MV-4-11 (cell line): ENCODE measurements at regions not wholly inside any gene's neighbourhood (a gene's known extent, or its start where the extent isn't known, plus 50 kb on each side); places are given as distances from the start of the nearest gene placed in this dataset.
A peak's percentile ranks its signal among the peaks of the same experiment; 100 is the strongest.
"Not testable (repeated sequence)": the region's sequence is repeated elsewhere in the genome, so short reads cannot be mapped to it uniquely, and the experiment has no call there.

Experiments used
- DNase-seq: peaks from one replicate; lab custom pipeline; 2025; lab: John Stamatoyannopoulos, UW

DNA sequence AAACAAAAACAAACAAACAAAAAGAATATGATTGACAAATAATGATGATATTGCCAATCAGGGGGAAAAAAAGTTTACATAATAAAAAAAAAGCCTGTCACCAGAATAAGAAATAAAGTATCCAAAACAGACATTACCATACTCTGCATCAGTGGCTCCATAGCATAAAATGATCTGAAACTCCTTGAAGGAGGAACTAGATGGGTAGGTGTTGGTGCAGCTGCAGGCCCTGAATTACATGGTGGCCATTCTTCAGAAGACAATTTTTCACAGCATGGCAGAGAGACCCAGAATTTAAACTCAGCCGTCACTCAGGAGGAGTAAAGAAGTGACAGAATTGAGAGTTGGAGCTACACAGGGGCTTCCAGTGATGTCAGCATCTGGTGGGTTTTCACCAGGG, 60.2 kb downstream of the GLUL start:
- peak; percentile 54 for DNase-seq

DNA sequence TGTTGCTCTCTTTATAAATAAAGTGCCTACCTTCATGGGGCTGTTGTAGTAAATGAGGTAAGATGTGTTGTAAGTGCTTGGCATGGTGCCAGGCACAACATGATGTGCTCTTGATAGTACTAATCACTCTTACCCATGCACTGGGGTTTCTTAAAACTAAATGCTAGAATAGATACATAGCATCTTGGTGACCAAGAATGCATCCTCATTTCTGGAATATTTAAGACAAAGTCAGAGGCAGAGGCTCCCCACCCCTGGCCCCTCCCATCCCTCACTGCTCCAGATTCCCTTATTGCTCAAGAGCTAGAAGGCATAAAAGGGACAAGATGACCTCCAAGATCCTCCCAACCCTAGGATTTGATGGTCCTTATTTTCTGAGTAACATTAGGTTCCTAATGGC, 61.3 kb downstream of the GLUL start:
- peak; percentile 4 for DNase-seq

DNA sequence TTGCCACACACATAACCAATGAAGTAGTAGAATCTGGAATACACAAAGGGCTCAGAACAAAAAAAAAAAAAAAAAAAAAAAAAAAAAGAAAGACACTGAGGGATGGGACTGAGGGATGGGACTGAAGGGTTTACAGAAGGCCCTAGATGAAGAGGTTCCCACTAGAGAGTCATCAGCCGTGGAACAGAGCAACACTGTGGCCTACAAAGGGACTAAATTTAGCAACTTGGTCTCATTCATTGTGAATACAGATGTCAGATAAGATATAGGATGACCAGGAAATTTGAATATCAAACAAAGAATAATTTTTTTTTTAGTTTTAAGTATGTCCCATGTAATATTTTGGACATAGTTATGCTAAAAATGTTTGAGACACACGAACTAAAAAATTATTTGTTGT, 62.1 kb downstream of the GLUL start:
- no peak for DNase-seq

DNA sequence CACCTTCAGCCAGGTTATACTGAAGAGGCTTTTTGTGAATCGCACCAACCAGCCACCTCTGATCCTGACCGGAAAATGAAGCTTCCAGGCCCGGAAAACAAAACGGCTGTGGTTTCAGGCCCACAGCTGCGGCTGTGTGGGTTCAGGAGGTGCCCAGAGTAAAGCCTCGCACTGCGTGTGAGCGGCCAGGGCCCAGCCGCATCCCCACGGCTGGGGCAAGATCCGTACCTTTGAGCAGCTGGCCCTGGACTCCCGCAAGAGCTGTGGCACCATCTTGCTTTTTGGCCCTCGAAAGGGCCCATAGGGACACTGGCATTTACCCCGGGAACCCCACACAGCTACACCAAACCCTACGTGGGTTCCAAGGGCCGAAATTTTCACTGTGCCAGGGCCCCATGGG, 63.0 kb downstream of the GLUL start:
- DNase-seq, result no peak

DNA sequence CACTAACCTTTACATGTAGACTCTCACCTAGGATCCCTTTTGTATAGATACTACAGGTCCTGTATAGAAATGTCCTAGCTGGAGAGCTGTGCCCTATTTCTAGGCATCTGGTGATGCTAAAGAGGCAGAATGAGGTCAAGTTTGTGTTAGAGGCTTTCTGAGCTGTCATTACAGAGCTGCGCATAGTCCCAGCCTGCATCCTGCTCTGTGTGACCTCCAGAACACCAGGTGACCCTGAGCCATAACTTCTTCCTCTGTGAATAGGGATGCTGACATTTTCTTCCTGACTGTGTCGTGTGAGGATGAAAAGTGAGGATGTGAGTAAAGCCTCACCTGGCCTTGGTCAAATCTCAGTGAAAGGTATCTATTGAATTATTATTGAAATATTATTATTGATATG, 66.3 kb downstream of the GLUL start:
- no peak for DNase-seq

DNA sequence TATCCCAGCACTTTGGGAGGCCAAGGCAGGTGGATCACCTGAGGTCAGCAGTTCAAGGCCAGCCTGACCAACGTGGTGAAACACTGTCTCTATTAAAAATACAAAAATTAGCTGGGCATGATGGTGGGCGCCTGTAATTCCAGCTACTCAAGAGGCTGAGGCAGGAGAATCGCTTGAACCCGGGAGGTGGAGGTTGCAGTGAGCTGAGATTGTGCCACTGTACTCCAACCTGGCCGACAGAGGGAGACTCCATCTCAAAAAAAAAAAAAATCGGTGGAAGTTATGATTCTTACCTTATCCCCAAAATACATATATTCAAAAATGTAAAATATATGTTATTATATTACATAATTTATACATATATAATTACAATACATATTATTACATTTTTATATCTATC, 70.1 kb downstream of the GLUL start:
- not testable (repeated sequence) for DNase-seq

DNA sequence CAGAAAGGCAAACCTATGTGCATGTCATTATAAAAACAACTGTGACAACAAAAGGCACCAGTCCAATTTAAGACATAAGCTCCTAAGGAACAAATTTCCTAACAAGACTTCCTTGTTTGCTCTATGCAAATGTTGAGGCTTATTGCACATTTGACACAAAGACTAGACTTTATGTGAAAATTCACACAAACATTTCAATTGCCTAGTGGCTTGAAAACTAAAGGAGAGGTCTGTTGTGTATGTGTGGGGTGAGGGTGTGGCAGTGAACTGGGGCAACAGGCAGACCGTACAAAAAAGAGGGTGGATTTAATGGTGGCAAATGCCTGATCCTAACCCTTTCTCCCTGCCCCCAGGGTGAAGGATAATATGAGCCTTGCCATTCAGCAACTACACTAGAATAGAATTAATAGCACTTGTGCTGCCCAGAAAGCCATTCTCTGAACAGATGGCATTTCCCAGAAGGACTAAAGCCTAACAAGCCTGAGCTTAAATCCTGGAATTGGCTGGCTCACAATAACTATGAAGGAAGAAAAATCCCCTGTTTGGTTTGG, 73.9 kb downstream of the GLUL start:
- peak; percentile 10 for DNase-seq

DNA sequence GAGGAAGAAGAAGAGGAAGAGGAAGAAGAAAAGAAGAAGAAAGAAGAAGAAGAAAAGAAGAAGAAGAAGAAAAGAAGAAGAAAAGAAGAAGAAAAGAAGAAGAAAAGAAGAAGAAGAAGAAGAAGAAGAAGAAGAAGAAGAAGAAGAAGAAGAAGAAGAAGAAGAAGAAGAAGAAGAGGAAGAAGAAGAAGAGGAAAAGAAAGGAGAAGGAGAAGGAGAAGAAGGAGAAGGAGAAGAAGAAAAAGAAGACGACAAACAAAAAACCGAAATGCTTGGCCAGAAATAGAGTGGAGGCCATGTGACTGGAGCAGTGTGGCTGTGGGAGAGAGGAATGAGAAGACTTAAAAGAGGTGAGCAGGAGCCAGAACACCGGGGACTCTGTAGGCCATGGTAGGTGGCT, 75.1 kb downstream of the GLUL start:
- DNase-seq, result not testable (repeated sequence)

DNA sequence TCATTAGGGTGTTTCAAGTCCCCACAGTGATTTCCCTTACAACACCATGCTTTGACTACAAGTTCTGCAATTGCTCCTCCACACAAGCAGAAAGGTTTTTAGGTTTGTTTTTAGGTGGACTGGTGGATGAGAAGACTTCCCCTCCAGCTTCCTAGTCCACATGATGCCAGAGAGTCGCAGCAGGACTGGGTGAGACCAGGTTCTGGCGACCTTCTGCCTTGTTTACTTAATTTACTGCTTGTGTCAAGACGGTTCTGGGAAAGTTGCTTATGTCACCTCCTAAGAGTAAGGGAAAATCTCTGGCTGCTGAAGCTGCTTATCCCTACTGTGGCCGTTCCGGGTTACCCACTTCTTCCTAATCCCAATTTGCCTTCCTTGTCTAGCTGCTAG, 76.4 kb downstream of the GLUL start:
- DNase-seq, result no peak

DNA sequence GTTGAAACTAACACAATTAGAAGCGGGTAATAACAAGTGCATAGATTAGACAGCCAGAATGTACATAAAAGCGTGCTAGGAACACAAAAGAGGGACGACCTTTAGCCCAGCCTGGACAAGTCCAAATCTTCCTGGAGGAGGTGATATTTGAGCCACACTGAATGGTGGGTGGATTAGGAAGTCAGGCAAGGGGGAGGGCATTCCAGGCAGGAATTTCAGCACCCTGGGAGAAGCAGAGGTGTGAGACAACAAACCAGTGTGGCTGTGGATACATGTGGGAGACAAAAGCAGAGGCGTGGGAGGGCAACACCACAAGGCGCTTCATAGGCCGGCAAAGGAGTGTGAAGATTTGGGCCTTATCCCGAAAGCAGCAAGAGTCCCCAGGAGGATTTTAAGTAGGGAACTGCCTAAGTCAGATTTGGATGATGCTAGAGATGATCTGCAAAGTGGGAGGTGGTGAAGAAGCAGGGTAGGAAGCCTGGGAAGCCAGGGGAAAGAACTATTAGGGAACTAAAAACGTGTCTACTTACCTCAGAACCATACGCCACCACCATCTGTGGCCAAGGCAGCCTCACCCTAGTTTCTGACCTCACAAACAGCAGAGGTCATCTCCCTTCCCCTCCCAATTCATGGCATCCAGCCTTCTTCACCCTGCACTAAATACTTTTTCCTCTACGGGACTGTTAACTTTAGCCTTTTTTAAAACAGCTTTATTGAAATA, 81.8 kb downstream of the GLUL start:
- DNase-seq, result no peak

DNA sequence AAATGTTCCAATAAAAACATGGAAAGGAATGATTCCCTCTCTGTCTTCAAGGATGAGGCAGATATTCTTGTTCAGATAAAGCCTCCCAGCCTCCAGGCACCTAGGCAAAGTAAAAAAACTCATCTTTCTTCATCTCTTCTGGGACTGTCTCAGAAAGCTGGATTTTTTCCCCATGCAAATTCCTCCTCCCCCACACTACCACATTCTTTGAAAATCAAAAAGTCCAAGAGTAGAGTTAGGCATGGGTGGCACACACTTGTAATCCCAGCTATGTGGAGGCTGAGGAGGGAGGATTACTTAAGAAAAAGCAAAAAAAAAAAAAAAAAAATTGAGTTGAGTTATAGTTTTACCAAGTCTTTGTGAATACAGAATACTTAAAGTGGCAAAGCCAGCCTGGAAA, 82.8 kb downstream of the GLUL start:
- no peak for DNase-seq

DNA sequence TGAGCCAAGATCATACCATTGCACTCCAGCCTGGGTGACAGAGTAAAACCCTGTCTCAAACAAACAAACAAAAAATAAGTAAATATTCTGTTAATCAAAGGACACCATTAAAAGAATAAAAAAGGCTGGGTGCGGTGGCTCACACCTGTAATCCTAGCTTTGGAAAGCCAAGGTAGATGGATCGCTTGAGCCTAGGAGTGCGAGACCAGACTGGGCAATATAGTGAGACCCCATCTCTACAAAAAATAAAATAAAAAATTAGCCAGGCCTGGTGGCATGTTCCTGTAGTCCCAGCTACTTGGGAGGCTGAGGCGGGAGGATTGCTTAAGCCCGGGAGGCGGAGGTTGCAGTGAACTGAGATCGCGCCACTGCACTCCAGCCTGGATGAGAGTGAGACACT, 84.1 kb downstream of the GLUL start:
- DNase-seq, result peak; percentile 2

DNA sequence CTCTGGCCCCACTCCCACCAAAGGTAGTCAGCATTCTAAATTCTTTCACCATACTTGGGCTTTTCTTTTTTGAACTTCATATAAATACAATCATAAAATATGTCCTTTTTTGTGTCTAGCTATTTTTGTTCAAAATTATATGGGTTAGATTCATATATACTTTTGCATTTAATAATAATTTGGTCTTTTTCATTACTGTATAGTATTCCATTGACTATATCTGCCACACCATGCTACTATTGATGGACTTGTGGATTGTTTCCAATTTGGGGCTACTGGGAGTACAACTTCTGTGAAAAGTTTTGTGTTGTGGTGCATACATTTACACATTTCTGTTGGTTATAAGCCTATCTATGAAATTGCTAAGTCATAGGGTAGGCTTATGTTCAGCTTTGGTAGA, 85.7 kb downstream of the GLUL start:
- no peak for DNase-seq

DNA sequence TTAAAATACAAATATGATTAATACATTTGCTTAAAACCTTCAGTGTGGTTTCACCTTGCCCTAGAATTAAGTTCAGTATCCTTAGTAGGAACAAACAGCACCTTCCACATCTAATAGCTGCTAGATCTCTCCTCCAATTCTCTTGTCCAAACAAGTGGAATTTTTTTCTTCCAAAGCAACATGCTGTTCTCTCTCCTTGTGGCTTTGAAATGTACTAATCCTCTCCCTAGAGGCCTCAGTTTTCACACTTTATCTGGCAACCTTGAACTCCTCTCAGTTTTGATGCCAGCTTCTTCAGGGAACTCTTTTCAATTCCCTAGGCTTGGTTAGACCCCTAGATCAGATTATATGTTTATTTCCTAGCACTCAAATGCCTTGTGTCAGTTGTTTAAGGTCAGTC, 87.0 kb downstream of the GLUL start:
- no peak for DNase-seq

DNA sequence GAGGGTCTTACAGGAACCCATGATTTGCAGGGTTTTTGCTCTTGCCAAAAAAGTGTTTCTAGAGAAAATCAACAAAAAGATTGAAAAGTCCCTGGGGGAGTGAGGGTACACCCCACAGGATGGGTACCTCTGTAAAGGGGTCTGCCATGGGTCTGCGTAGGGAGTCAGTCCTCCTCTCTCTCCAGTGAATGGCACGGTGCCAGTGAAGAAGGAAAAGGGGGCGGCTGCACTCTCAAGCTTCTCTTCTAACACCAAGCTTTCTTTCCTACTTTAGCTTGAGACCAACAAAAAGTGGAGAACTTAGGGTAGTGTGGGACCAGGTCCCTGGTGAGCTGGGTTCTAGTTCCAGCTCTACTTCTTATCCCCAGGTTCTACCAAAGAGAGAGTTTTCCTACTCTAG, 87.4 kb downstream of the GLUL start:
- DNase-seq, result peak; percentile 14

DNA sequence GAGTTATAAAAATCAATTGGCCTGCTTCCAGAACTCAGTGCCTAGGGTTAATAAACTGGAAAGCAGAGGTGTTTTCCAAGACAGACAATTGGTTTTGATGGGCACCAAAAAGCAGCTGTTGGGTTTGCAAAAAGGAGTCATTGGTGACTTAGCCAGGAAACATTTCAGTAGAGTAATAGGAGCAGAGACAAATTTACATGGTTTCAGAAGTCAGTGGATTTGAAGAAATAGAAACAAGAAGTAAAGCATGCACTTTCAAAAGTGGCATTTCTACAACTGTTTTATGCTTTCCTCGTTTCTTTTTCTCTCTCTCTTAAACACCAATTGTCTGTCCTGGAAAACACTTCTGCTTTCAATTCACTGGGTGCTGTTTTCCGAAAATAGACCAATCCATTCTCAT, 87.8 kb downstream of the GLUL start:
- peak; percentile 88 for DNase-seq

DNA sequence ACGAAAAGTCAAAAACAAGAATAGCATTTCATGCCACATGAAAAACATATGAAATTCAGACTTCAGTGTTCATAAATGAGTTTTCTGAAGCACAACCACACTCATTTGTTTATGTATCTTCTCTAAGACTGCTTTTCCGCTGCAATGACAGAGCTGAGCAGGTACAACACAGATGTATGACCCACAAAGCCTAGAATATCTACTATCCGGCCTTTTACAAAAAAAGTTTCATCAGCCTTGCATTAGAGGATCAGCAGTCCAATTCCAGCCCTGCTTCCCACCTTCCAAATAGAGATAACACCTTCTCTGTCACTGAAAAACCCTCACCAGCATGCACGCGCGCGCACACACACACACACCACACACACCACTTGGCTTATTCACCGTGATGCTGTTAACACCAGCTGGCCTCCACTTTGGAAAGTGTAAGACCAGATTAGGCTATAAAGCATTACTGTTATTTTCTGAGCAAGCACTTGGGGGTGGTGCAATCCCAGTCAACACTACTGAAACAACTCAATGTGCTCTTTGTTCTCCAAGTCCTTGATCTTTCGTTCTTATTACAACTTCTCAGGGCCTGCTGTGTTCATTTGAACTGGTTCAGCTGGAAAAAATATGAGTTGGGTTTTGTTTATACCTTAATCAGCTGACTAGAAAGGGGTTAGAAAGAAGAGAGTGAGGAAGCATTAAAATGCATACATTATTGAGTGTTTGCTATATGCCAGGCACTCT, 90.0 kb downstream of the GLUL start:
- peak; percentile 83 for DNase-seq

DNA sequence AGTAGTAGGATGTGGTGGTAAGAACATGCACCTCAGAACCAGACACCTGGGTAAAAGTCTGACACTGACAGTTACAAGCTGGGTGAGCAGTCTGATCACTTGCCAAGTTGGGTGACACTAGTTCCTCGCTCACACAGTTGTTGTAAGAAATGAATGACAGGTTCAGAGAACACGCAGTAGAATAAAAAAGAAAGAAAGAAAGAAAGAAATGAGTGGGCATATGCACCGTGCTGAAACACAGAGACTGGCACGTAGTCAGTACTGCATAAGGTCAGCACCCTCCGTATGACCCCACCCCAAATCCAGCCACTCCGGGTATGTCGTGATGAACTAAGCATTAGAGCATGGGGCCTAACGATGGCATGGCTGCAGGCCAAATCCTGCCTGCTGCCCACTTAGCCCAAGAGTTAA, 90.6 kb downstream of the GLUL start:
- DNase-seq, result no peak

DNA sequence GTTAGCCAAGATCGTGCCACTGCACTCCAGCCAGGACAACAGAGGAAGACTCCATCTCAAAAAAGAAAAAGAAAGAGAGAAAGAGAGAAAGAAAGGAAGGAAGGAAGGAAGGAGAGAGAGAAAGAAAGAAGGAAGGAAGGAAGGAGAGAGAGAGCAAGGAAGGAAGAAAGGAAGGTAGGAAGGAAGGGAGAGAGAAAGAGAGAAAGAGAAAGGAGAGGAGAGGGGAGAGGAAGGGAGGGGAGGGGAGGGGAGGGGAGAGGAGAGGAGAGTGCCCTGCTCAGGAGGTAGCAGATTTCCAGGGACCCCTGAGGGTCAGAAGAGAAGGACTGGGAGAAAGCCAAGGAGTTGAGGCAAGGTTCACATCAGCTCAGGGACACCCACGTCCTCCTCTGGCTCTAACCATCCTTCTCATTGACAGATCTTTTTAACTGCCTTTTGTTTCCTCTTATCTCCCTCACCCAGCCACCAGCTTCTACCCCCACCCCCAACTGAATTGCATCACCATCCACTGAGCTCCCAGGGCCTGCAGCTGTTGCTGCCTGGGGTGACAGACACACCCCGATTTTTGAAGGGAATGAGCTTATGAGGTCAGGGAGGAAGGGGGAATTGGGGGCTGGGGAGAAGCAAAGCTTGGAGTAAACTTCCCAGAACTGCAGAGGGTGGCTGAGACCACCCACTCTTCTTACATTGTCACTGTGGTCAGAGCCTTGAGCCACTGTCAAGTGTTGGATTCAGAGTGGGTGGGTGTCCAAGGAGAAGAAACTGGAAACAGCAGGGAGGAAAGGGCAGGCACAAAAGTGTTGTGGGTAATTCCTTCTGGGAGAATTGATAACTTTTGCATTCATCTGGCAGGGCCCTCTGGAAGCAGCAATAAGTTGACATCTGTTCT, 91.6 kb downstream of the GLUL start:
- peak; percentile 89 for DNase-seq

DNA sequence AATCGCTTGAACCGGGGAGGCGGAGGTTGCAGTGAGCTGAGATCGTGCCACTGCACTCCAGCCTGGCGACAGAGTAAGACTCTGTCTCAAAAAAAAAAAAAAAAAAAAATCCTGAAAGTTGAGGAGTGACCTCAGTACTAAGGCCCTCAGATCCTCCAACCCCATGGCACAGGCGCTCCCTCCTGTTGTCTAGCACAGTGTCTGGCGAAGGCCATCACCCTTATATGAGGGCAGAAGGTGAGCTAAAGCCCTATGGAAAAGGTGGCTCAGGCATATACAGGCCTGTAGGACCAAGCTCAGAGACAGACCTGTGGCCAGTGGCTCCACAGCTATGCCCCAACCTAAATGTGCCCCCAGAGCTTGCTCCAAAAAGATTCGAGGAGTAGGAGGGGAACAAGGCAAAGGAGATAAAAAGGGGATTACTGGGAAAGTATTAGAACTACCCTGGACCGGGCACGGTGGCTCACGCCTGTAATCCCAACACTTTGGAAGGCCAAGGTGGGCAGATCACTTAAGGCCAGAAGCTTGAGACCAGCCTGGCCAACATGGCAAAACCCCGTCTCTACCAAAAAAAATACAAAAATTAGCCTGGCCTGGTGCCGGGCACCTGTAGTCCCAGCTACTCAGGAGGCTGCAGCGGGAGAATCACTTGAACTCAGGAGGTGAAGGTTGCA, 92.4 kb downstream of the GLUL start:
- DNase-seq, result not testable (repeated sequence)

DNA sequence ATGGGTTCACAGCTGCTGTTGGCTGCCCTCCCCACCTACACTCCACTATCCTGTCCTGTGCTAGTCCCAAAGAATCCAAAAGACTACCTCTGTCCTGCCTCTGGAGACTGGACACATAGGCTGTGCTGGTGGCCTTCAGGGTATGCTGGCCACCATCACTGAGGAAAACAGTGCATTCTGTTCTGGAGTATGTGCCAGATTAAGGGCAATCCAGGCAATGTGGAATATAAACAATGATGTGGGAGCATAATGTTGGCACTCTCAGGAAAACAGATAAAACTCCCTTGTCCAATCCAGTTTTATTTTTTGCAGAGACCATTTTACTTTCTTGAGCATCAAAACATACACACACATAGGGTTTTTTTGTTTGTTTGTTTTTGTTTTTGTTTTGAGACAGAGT, 94.3 kb downstream of the GLUL start:
- DNase-seq, result no peak

DNA sequence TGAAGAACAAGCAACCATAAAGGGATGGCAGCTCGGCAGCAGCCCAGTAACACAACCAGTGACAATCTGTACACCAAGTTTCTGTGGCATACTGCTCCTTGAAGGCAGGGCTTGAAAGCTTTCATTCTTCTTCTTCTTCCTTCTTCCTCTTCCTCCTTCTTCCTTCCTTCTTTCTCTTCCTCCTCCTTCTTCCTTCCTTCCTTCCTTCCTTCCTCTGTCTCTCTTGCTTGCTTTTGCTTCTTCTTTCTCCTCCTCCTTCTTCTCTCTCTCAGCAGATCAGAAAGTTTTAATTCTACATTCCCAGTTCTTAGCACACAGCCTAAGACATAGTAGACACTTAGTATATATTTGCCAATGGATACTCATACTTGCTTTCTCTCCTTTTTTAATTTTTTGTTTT, 95.9 kb downstream of the GLUL start:
- peak; percentile 33 for DNase-seq
